Loucy (cell line): ENCODE measurements at regions not wholly inside any gene's neighbourhood (a gene's known extent, or its start where the extent isn't known, plus 50 kb on each side); places are given as distances from the start of the nearest gene placed in this dataset.

Source experiments
- EZH2phosphoT487 ChIP-seq: fragments of 200-600 bp; IDR thresholded peaks from 2 replicates; pipeline ENCODE4 v1.6.1; 2018; ENCODE audit warnings: antibody characterized with exemption, mild to moderate bottlenecking, moderate library complexity, borderline replicate concordance
- TF ChIP-seq, protein P1 (sequence below): fragments of 200-600 bp; sonication (generic); conservative IDR thresholded peaks from 2 replicates; pipeline ENCODE4 v1.5.1; 2014; ENCODE audit warnings: mild to moderate bottlenecking, antibody characterized with exemption, low read length

DNA sequence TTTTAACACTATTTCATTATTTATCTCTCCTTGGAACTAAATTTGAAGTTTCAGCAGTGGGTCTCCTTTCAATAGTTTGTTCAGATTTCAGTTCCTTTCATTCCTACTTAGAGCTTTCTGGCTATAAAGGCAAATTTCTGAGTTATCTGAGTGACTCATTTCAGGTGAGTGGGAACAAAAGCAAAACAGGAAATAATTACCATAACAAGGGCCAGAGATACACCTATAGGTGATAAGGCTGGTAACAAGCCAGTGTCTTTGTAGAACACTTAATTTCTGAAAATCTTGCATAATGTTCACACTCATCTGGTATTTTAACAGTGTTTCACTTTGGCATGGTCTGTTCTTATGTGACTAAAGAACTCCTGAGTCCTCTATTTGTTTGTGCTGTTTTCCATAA, 64.5 kb upstream of the PRRC2C start:
- TF ChIP-seq, protein P1, sequence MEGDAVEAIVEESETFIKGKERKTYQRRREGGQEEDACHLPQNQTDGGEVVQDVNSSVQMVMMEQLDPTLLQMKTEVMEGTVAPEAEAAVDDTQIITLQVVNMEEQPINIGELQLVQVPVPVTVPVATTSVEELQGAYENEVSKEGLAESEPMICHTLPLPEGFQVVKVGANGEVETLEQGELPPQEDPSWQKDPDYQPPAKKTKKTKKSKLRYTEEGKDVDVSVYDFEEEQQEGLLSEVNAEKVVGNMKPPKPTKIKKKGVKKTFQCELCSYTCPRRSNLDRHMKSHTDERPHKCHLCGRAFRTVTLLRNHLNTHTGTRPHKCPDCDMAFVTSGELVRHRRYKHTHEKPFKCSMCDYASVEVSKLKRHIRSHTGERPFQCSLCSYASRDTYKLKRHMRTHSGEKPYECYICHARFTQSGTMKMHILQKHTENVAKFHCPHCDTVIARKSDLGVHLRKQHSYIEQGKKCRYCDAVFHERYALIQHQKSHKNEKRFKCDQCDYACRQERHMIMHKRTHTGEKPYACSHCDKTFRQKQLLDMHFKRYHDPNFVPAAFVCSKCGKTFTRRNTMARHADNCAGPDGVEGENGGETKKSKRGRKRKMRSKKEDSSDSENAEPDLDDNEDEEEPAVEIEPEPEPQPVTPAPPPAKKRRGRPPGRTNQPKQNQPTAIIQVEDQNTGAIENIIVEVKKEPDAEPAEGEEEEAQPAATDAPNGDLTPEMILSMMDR: no peak
- TF ChIP-seq EZH2phosphoT487: no peak
